ENCODE measurements at regions not wholly inside any gene's neighbourhood (a gene's known extent, or its start where the extent isn't known, plus 50 kb on each side); places are given as distances from the start of the nearest gene placed in this dataset.
A peak's percentile ranks its signal among the peaks of the same experiment; 100 is the strongest.
"Not testable (repeated sequence)": the region's sequence is repeated elsewhere in the genome, so short reads cannot be mapped to it uniquely, and the experiment has no call there.

GRCh38 chr6:115602466-115602865, 458.2 kb downstream of the FRK start:
- no peaks in the 10 kb centered on the region for H3K36me3 Mint-ChIP-seq
- no peak overlapping the region for H3K4me3 Mint-ChIP-seq
- Histone ChIP-seq H3K36me3 (ENCODE audit: control insufficient read depth, insufficient read depth, low read length) (no peaks in the 10 kb centered on the region), H3K27ac (ENCODE audit: insufficient read depth, low read length, poor library complexity, severe bottlenecking) (no peak overlapping the region), H3K9me3 (ENCODE audit: control insufficient read depth in 2 of 2, low read length in 2 of 2) (no peaks in the 10 kb centered on the region), H3K4me1 (ENCODE audit: control insufficient read depth, insufficient read depth, low read length, poor library complexity, severe bottlenecking) (no peaks in the 10 kb centered on the region), H3K27me3 (ENCODE audit: control insufficient read depth, insufficient read depth, low read length) (no peaks in the 10 kb centered on the region), H3K4me3 (ENCODE audit: low read depth, low read length) (no peak overlapping the region)
- no peaks in the 10 kb centered on the region for H3K4me1 Mint-ChIP-seq
- ATAC-seq (ENCODE audit: low read depth in 2 of 2) (no peak), DNase-seq (no peak)
- no peaks in the 10 kb centered on the region for H3K27me3 Mint-ChIP-seq
- H3K9me3 Mint-ChIP-seq, result peaks cover 0 to 23% (median 12%) of the 10 kb centered on the region in 7 donors
- no peak overlapping the region for H3K27ac Mint-ChIP-seq

- ATAC-seq (ENCODE audit: low read depth in 2 of 2), result no peak
- H3K27ac Mint-ChIP-seq, result no peak overlapping the region
- no peak overlapping the region for H3K4me3 Mint-ChIP-seq
Measured at GRCh38 chr6:115601509-115601908, 459.2 kb downstream of the FRK start.

DNA sequence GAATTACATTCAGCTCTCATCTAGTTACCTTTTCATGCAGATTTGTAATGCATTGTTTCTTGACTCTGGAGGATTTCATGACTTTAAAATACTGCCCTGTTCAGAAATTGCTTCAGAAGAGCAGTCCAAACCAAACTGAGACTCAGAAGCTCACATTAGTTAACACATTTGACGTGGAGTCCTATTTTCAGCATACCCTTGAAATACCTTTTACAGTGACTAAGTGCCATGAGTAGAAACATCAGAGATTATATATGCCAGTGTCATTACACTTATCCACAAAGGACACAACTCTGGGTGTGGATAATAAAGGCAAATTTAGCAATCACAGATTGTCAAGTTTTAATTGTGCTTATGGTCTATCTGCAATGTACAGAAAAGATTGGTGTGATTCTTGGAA, 459.6 kb downstream of the FRK start:
- ATAC-seq (ENCODE audit: low read depth in 2 of 2) (no peak), DNase-seq (no peak)

More at GRCh38 chr6:115601509-115601908, 459.2 kb downstream of the FRK start:
- no peaks in the 10 kb centered on the region for H3K27me3 Mint-ChIP-seq
- no peaks in the 10 kb centered on the region for H3K9me3 ChIP-seq (ENCODE audit: control insufficient read depth in 2 of 2, low read length in 2 of 2)
- H3K27me3 ChIP-seq (ENCODE audit: control insufficient read depth, insufficient read depth, low read length), result no peaks in the 10 kb centered on the region
- H3K9me3 Mint-ChIP-seq, result peaks cover 0 to 17% (median 12%) of the 10 kb centered on the region in 7 donors
- H3K4me3 ChIP-seq (ENCODE audit: low read depth, low read length), result no peak overlapping the region
- H3K36me3 ChIP-seq (ENCODE audit: control insufficient read depth, insufficient read depth, low read length), result no peaks in the 10 kb centered on the region
- no peak for DNase-seq
- H3K36me3 Mint-ChIP-seq, result no peaks in the 10 kb centered on the region
- H3K27ac ChIP-seq (ENCODE audit: insufficient read depth, low read length, poor library complexity, severe bottlenecking), result no peak overlapping the region
- no peaks in the 10 kb centered on the region for H3K4me1 ChIP-seq (ENCODE audit: control insufficient read depth, insufficient read depth, low read length, poor library complexity, severe bottlenecking)
- H3K4me1 Mint-ChIP-seq, result no peaks in the 10 kb centered on the region

DNA sequence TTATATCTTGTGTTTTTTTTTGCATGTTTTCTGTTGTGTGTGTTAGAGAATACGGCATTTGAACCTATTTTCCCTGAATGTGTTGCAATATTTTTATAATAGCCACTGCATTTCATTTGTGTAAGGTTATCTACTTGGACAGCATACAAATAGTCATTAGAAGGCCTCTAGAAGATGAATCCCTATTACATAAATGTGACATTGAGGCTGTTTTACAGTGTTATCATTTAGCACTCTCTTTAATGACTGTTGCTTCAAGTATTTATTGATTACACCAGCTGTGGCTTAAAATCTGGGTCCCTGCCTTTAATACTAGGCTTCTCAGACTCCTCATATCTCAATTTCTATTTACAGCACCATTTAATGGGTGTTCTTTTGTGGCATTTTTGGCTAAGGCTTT, 465.8 kb downstream of the FRK start:
- peak overlapping the region in 1 of 4 donors; percentile 43 for H3K4me3 Mint-ChIP-seq
- H3K9me3 Mint-ChIP-seq, result peaks cover 0 to 15% (median 11%) of the 10 kb centered on the region in 7 donors
- Histone ChIP-seq H3K4me3 (ENCODE audit: low read depth, low read length) (no peak overlapping the region), H3K36me3 (ENCODE audit: control insufficient read depth, insufficient read depth, low read length) (no peaks in the 10 kb centered on the region), H3K4me1 (ENCODE audit: control insufficient read depth, insufficient read depth, low read length, poor library complexity, severe bottlenecking) (no peaks in the 10 kb centered on the region), H3K27me3 (ENCODE audit: control insufficient read depth, insufficient read depth, low read length) (no peaks in the 10 kb centered on the region), H3K27ac (ENCODE audit: insufficient read depth, low read length, poor library complexity, severe bottlenecking) (no peak overlapping the region), H3K9me3 (ENCODE audit: control insufficient read depth in 2 of 2, low read length in 2 of 2) (no peaks in the 10 kb centered on the region)
- no peak for DNase-seq
- H3K4me1 Mint-ChIP-seq, result no peaks in the 10 kb centered on the region
- no peak overlapping the region for H3K27ac Mint-ChIP-seq
- H3K36me3 Mint-ChIP-seq, result no peaks in the 10 kb centered on the region
- no peak for ATAC-seq (ENCODE audit: low read depth in 2 of 2)
- H3K27me3 Mint-ChIP-seq, result no peaks in the 10 kb centered on the region

More for the DNA sequence above, 459.6 kb downstream of the FRK start:
- Mint-ChIP-seq H3K36me3 (no peaks in the 10 kb centered on the region), H3K27me3 (no peaks in the 10 kb centered on the region), H3K4me1 (no peaks in the 10 kb centered on the region), H3K4me3 (no peak overlapping the region), H3K27ac (no peak overlapping the region), H3K9me3 (peaks cover 0 to 17% (median 12%) of the 10 kb centered on the region in 7 donors)
- no peaks in the 10 kb centered on the region for H3K9me3 ChIP-seq (ENCODE audit: control insufficient read depth in 2 of 2, low read length in 2 of 2)
- H3K27me3 ChIP-seq (ENCODE audit: control insufficient read depth, insufficient read depth, low read length), result no peaks in the 10 kb centered on the region
- H3K36me3 ChIP-seq (ENCODE audit: control insufficient read depth, insufficient read depth, low read length), result no peaks in the 10 kb centered on the region
- H3K4me1 ChIP-seq (ENCODE audit: control insufficient read depth, insufficient read depth, low read length, poor library complexity, severe bottlenecking), result no peaks in the 10 kb centered on the region
- H3K4me3 ChIP-seq (ENCODE audit: low read depth, low read length), result no peak overlapping the region
- H3K27ac ChIP-seq (ENCODE audit: insufficient read depth, low read length, poor library complexity, severe bottlenecking), result no peak overlapping the region

DNA sequence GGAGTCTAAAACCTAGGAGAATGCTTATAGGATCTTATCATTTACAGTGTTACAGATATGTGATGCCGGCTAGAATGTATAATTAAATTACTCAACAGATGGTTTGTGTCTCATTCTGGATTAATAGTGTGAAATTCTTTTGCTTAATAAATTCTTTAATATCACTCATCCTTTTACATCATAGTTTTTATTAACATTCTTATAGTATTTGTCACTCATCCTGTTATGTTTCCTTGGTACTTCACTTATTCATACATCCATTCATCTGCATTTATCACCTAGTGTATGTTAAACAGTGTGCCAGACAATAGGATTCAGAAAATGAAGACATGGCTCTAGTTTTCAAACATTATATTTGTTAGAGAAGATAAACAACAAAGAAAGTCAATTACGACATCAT, 468.7 kb downstream of the FRK start:
- H3K36me3 ChIP-seq (ENCODE audit: control insufficient read depth, insufficient read depth, low read length), result no peaks in the 10 kb centered on the region
- peaks cover 0 to 3% of the 10 kb centered on the region in 2 experiments for H3K9me3 ChIP-seq (ENCODE audit: control insufficient read depth in 2 of 2, low read length in 2 of 2)
- H3K27me3 ChIP-seq (ENCODE audit: control insufficient read depth, insufficient read depth, low read length), result no peaks in the 10 kb centered on the region
- no peak overlapping the region for H3K4me3 Mint-ChIP-seq
- no peaks in the 10 kb centered on the region for H3K27me3 Mint-ChIP-seq
- no peak overlapping the region for H3K27ac Mint-ChIP-seq
- no peak overlapping the region for H3K27ac ChIP-seq (ENCODE audit: insufficient read depth, low read length, poor library complexity, severe bottlenecking)
- no peak overlapping the region for H3K4me3 ChIP-seq (ENCODE audit: low read depth, low read length)
- peaks cover 0 to 14% (median 5%) of the 10 kb centered on the region in 7 donors for H3K9me3 Mint-ChIP-seq
- DNase-seq (no peak), ATAC-seq (ENCODE audit: low read depth in 2 of 2) (no peak)
- no peaks in the 10 kb centered on the region for H3K4me1 Mint-ChIP-seq
- H3K4me1 ChIP-seq (ENCODE audit: control insufficient read depth, insufficient read depth, low read length, poor library complexity, severe bottlenecking), result no peaks in the 10 kb centered on the region
- H3K36me3 Mint-ChIP-seq, result no peaks in the 10 kb centered on the region

GRCh38 chr6:115589072-115589471, 471.6 kb downstream of the FRK start:
- not testable (repeated sequence) for DNase-seq; H3K9me3 ChIP-seq (ENCODE audit: control insufficient read depth in 2 of 2, low read length in 2 of 2); ATAC-seq (ENCODE audit: low read depth in 2 of 2); H3K27ac Mint-ChIP-seq; H3K4me1 Mint-ChIP-seq; H3K27me3 Mint-ChIP-seq; H3K36me3 Mint-ChIP-seq; H3K27me3 ChIP-seq (ENCODE audit: control insufficient read depth, insufficient read depth, low read length); H3K4me1 ChIP-seq (ENCODE audit: control insufficient read depth, insufficient read depth, low read length, poor library complexity, severe bottlenecking); H3K4me3 ChIP-seq (ENCODE audit: low read depth, low read length); H3K36me3 ChIP-seq (ENCODE audit: control insufficient read depth, insufficient read depth, low read length); H3K27ac ChIP-seq (ENCODE audit: insufficient read depth, low read length, poor library complexity, severe bottlenecking); H3K4me3 Mint-ChIP-seq
- peaks cover 1 to 14% (median 8%) of the 10 kb centered on the region in 7 donors for H3K9me3 Mint-ChIP-seq

- H3K27ac ChIP-seq (ENCODE audit: insufficient read depth, low read length, poor library complexity, severe bottlenecking), result no peak overlapping the region
- ATAC-seq (ENCODE audit: low read depth in 2 of 2), result no peak
- Mint-ChIP-seq H3K9me3 (peaks cover 0 to 11% (median 3%) of the 10 kb centered on the region in 7 donors), H3K4me3 (no peak overlapping the region), H3K4me1 (no peaks in the 10 kb centered on the region), H3K36me3 (no peaks in the 10 kb centered on the region), H3K27ac (no peak overlapping the region), H3K27me3 (no peaks in the 10 kb centered on the region)
- peaks cover 0 to 3% of the 10 kb centered on the region in 2 experiments for H3K9me3 ChIP-seq (ENCODE audit: control insufficient read depth in 2 of 2, low read length in 2 of 2)
- H3K4me1 ChIP-seq (ENCODE audit: control insufficient read depth, insufficient read depth, low read length, poor library complexity, severe bottlenecking), result no peaks in the 10 kb centered on the region
- no peak for DNase-seq
- no peak overlapping the region for H3K4me3 ChIP-seq (ENCODE audit: low read depth, low read length)
- H3K27me3 ChIP-seq (ENCODE audit: control insufficient read depth, insufficient read depth, low read length), result no peaks in the 10 kb centered on the region
- no peaks in the 10 kb centered on the region for H3K36me3 ChIP-seq (ENCODE audit: control insufficient read depth, insufficient read depth, low read length)
Measured at GRCh38 chr6:115583290-115583689, 477.4 kb downstream of the FRK start.

- Mint-ChIP-seq H3K9me3 (peaks cover 0 to 11% (median 4%) of the 10 kb centered on the region in 7 donors), H3K27ac (no peak overlapping the region), H3K4me3 (no peak overlapping the region), H3K36me3 (no peaks in the 10 kb centered on the region), H3K27me3 (no peaks in the 10 kb centered on the region), H3K4me1 (no peaks in the 10 kb centered on the region)
- ATAC-seq (ENCODE audit: low read depth in 2 of 2), result no peak
- no peaks in the 10 kb centered on the region for H3K36me3 ChIP-seq (ENCODE audit: control insufficient read depth, insufficient read depth, low read length)
- no peak overlapping the region for H3K4me3 ChIP-seq (ENCODE audit: low read depth, low read length)
- H3K27me3 ChIP-seq (ENCODE audit: control insufficient read depth, insufficient read depth, low read length), result no peaks in the 10 kb centered on the region
- no peaks in the 10 kb centered on the region for H3K4me1 ChIP-seq (ENCODE audit: control insufficient read depth, insufficient read depth, low read length, poor library complexity, severe bottlenecking)
- H3K27ac ChIP-seq (ENCODE audit: insufficient read depth, low read length, poor library complexity, severe bottlenecking), result no peak overlapping the region
- DNase-seq, result no peak
- H3K9me3 ChIP-seq (ENCODE audit: control insufficient read depth in 2 of 2, low read length in 2 of 2), result no peaks in the 10 kb centered on the region
Measured at GRCh38 chr6:115582386-115582785, 478.3 kb downstream of the FRK start.

Data from CD4-positive, CD25-positive, alpha-beta regulatory T cell (primary cell).